ENCODE measurements at regions not wholly inside any gene's neighbourhood (a gene's known extent, or its start where the extent isn't known, plus 50 kb on each side); places are given as distances from the start of the nearest gene placed in this dataset.

DNA sequence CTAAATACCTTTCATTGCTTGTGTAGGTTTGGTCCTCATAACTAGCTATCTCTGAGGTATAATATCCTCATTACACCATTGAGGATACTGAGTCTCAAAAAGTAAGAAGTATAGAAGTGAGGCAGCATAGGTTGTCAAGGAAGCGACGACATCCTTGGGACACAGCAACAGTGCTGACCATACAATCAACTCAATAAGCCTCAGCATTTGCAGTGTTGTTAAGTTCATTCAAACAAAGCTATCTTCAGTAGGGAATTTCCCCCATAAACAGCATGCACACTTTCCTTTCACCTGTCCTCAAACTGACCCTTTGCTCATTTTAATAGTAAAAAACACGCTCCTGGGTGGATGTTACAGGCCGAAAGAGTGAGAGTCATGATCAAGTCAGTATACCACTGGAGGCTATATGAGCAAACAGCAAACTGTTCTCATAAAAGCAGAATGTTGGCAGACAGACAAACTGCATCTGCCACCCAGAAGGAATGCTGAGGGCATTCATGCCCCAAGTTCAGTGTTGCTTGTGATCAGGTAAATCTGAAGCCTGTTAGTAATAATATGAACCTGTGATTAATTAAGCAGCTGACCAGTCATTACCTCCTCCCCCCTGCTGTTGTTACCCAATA is 756.2 kb upstream of the TENM4 start:
- ChIA-PET CTCF (interaction anchor here (0.6 kb wide), 1 partner anchor 23 kb away, joined by 3 read pairs; no protein-coding TSS in a partner anchor), POLR2A (interaction anchor here (0.6 to 0.7 kb wide), 2 partner anchors 13 to 40 kb away, joined by 3 read pairs; no protein-coding TSS in a partner anchor)
- in situ Hi-C loops (cut with HindIII; ENCODE audit: low pct_unique_long_range_greater_than_20kb, low sequenced_read_pairs): no loop called here

DNA sequence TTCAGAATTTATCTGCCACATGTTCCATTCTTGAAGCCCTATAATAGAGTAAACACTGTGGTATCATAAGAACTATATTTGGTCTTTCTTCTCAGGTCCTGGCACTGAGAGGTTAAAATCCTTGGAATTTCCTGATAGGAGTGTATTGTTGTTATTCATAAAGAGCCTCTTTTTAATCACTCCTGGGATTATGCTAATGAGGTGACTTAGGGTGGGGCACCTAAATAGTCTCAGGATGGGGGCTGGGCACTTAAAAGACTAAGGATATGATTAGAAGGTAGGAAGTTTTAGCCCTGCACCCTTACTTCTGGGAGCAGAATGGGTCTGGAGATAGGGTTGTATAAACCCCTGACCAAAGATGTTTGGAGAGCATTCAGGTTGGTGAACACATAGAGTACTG is 755.2 kb upstream of the TENM4 start:
- Histone ChIP-seq H3K9me3 (ENCODE audit: control insufficient read depth, insufficient read depth, low read depth, low read length) (no peaks in the 10 kb centered on the region), H3K4me1 (ENCODE audit: control insufficient read depth, insufficient read depth, low read length) (no peaks in the 10 kb centered on the region), H3K27ac (ENCODE audit: low read length) (no peak overlapping the region), H3K4me3 (ENCODE audit: low read depth in 2 of 2, low read length in 2 of 2) (no peak overlapping the region), H3K27me3 (ENCODE audit: control insufficient read depth, insufficient read depth, low read length) (no peaks in the 10 kb centered on the region), H3K36me3 (ENCODE audit: control insufficient read depth, insufficient read depth, low read length) (no peaks in the 10 kb centered on the region)
- in situ Hi-C loops (cut with HindIII; ENCODE audit: low pct_unique_long_range_greater_than_20kb, low sequenced_read_pairs) (no loop called here), intact Hi-C loops (cut with micrococcal nuclease; ENCODE audit: unreplicated experiment) (no loop called here)
- no peak for DNase-seq (ENCODE audit: low read depth, low spot score)
- ChIA-PET CTCF (no interaction called here), POLR2A (no interaction called here)
- no TSS peak for BruUV-seq (replicated peaks)
- TF ChIP-seq POLR2AphosphoS5 (IDR thresholded peaks at IDR 0.05; ENCODE audit: low read depth, low read length) (no peak), TCF7L2 (IDR thresholded peaks at IDR 0.05; ENCODE audit: low read depth, low read length) (no peak), SIN3A (IDR thresholded peaks at IDR 0.05; ENCODE audit: borderline replicate concordance, insufficient read depth, low read depth, low read length) (no peak)
- TF ChIP-seq, protein P1, sequence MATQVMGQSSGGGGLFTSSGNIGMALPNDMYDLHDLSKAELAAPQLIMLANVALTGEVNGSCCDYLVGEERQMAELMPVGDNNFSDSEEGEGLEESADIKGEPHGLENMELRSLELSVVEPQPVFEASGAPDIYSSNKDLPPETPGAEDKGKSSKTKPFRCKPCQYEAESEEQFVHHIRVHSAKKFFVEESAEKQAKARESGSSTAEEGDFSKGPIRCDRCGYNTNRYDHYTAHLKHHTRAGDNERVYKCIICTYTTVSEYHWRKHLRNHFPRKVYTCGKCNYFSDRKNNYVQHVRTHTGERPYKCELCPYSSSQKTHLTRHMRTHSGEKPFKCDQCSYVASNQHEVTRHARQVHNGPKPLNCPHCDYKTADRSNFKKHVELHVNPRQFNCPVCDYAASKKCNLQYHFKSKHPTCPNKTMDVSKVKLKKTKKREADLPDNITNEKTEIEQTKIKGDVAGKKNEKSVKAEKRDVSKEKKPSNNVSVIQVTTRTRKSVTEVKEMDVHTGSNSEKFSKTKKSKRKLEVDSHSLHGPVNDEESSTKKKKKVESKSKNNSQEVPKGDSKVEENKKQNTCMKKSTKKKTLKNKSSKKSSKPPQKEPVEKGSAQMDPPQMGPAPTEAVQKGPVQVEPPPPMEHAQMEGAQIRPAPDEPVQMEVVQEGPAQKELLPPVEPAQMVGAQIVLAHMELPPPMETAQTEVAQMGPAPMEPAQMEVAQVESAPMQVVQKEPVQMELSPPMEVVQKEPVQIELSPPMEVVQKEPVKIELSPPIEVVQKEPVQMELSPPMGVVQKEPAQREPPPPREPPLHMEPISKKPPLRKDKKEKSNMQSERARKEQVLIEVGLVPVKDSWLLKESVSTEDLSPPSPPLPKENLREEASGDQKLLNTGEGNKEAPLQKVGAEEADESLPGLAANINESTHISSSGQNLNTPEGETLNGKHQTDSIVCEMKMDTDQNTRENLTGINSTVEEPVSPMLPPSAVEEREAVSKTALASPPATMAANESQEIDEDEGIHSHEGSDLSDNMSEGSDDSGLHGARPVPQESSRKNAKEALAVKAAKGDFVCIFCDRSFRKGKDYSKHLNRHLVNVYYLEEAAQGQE (IDR thresholded peaks at IDR 0.05; ENCODE audit: insufficient read depth in 1 of 2, low read depth in 2 of 2, low read length in 1 of 2): no peak
- no peak for ATAC-seq

More for the DNA sequence above, 756.2 kb upstream of the TENM4 start:
- no peaks in the 10 kb centered on the region for H3K36me3 ChIP-seq (ENCODE audit: control insufficient read depth, insufficient read depth, low read length)
- no TSS peak for BruUV-seq (replicated peaks)
- H3K4me1 ChIP-seq (ENCODE audit: control insufficient read depth, insufficient read depth, low read length): no peaks in the 10 kb centered on the region
- H3K27ac ChIP-seq (ENCODE audit: low read length): no peak overlapping the region
- ATAC-seq: peak; percentile 58; the same call in 1 of the 2 replicates
- H3K27me3 ChIP-seq (ENCODE audit: control insufficient read depth, insufficient read depth, low read length): no peaks in the 10 kb centered on the region
- no peaks in the 10 kb centered on the region for H3K9me3 ChIP-seq (ENCODE audit: control insufficient read depth, insufficient read depth, low read depth, low read length)
- no peak overlapping the region for H3K4me3 ChIP-seq (ENCODE audit: low read depth in 2 of 2, low read length in 2 of 2)
- TF ChIP-seq POLR2AphosphoS5 (IDR thresholded peaks at IDR 0.05; ENCODE audit: low read depth, low read length): no peak
- TF ChIP-seq TCF7L2 (IDR thresholded peaks at IDR 0.05; ENCODE audit: low read depth, low read length): peak; percentile 69
- intact Hi-C loops (cut with micrococcal nuclease; ENCODE audit: unreplicated experiment): no loop called here
- no peak for DNase-seq (ENCODE audit: low read depth, low spot score)

DNA sequence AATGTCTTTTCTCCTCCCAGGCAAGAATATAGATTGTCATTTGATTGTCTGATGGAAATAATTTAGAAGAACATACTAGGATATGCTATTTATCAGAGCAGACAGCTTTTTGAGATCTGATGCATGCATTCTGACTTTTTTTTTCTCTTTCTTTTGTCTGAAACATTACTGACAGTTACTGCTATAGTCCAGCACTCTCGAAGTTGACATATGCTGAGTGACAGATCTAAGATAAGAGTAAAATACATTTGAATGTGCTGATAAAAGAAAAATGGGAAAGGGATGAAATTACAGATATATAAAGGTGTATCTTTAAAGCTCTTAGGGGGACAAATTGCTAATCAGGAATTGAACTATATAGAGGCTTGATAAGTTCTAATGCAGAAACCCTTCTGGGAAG is 753.8 kb upstream of the TENM4 start:
- Histone ChIP-seq H3K27me3 (ENCODE audit: control insufficient read depth, insufficient read depth, low read length) (no peaks in the 10 kb centered on the region), H3K9me3 (ENCODE audit: control insufficient read depth, insufficient read depth, low read depth, low read length) (no peaks in the 10 kb centered on the region), H3K27ac (ENCODE audit: low read length) (no peak overlapping the region), H3K36me3 (ENCODE audit: control insufficient read depth, insufficient read depth, low read length) (no peaks in the 10 kb centered on the region), H3K4me3 (ENCODE audit: low read depth in 2 of 2, low read length in 2 of 2) (no peak overlapping the region), H3K4me1 (ENCODE audit: control insufficient read depth, insufficient read depth, low read length) (no peaks in the 10 kb centered on the region)
- intact Hi-C loops (cut with micrococcal nuclease; ENCODE audit: unreplicated experiment): no loop called here
- TF ChIP-seq TCF7L2 (IDR thresholded peaks at IDR 0.05; ENCODE audit: low read depth, low read length) (no peak), SIN3A (IDR thresholded peaks at IDR 0.05; ENCODE audit: borderline replicate concordance, insufficient read depth, low read depth, low read length) (no peak), POLR2AphosphoS5 (IDR thresholded peaks at IDR 0.05; ENCODE audit: low read depth, low read length) (no peak)
- TF ChIP-seq, protein P2, sequence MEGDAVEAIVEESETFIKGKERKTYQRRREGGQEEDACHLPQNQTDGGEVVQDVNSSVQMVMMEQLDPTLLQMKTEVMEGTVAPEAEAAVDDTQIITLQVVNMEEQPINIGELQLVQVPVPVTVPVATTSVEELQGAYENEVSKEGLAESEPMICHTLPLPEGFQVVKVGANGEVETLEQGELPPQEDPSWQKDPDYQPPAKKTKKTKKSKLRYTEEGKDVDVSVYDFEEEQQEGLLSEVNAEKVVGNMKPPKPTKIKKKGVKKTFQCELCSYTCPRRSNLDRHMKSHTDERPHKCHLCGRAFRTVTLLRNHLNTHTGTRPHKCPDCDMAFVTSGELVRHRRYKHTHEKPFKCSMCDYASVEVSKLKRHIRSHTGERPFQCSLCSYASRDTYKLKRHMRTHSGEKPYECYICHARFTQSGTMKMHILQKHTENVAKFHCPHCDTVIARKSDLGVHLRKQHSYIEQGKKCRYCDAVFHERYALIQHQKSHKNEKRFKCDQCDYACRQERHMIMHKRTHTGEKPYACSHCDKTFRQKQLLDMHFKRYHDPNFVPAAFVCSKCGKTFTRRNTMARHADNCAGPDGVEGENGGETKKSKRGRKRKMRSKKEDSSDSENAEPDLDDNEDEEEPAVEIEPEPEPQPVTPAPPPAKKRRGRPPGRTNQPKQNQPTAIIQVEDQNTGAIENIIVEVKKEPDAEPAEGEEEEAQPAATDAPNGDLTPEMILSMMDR (IDR thresholded peaks at IDR 0.05): no peak
- TF ChIP-seq, protein P1 (IDR thresholded peaks at IDR 0.05; ENCODE audit: insufficient read depth in 1 of 2, low read depth in 2 of 2, low read length in 1 of 2): no peak
- POLR2A ChIA-PET: no interaction called here
- BruUV-seq (replicated peaks): no TSS peak
- CTCF ChIA-PET: interaction anchor here (0.6 kb wide), 1 partner anchor 441 kb away, joined by 7 read pairs; no protein-coding TSS in a partner anchor
- no peak for DNase-seq (ENCODE audit: low read depth, low spot score)
- in situ Hi-C loops (cut with HindIII; ENCODE audit: low pct_unique_long_range_greater_than_20kb, low sequenced_read_pairs): no loop called here
- ATAC-seq: no peak

Measured in Panc1 (cell line).